ENCODE measurements at regions not wholly inside any gene's neighbourhood (a gene's known extent, or its start where the extent isn't known, plus 50 kb on each side); places are given as distances from the start of the nearest gene placed in this dataset.

DNA sequence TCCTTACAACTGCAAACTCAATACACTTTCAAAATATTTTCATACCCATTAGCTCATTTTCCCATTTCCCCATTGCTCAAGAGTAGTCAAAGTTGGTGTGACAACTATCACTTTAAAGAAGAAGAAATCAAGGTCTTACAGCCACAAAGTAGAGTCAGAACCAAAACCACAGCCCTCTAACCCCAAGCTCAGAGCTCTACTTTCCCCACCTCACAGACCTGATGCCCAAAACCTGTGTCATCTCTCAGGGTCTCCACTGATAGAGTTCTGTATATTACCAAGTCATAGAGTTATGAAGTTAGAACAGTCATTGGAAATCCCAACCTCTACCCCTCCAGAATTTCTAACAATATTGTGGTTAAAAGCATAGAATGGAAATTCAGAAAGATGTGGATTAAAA, 505.8 kb downstream of the RAB28 start:
- no peaks in the 10 kb centered on the region for H3K36me3 ChIP-seq (replicated peaks in 1 of 2; ENCODE audit: control insufficient read depth in 1 of 2, insufficient read depth in 2 of 2, low read length in 2 of 2)
- no peaks in the 10 kb centered on the region for H3K79me2 ChIP-seq (ENCODE audit: insufficient read depth, low read length)
- Mint-ChIP-seq H3K4me1 (no peaks in the 10 kb centered on the region), H3K27me3 (ENCODE audit: low read depth in 3 of 3) (peaks cover 0 to 4% (median 0%) of the 10 kb centered on the region in 3 donors), H3K27ac (no peak overlapping the region), H3K4me3 (no peak overlapping the region), H3K36me3 (no peaks in the 10 kb centered on the region), H3K9me3 (peaks cover 3 to 12% (median 9%) of the 10 kb centered on the region in 7 donors)
- intact Hi-C loops (cut with micrococcal nuclease) = no loop called here
- no peak overlapping the region for H3K4me3 ChIP-seq (replicated peaks in 1 of 3; ENCODE audit: low read depth in 2 of 3, low read length in 3 of 3)
- peaks cover 5 to 19% of the 10 kb centered on the region in 2 donors for H3K9me3 ChIP-seq (replicated peaks in 1 of 2; ENCODE audit: control insufficient read depth in 1 of 2, insufficient read depth in 1 of 2, low read length in 2 of 2)
- TF ChIP-seq CTCF (IDR thresholded peaks at IDR 0.05) = no peak
- no peak overlapping the region for H2AFZ ChIP-seq (ENCODE audit: insufficient read depth, low read depth, low read length, poor library complexity, severe bottlenecking)
- no peak overlapping the region for H3K4me2 ChIP-seq (replicated peaks; ENCODE audit: extremely low read depth, low read length, poor library complexity, severe bottlenecking)
- H3K9ac ChIP-seq (ENCODE audit: insufficient read depth, low read length, poor library complexity, severe bottlenecking) = no peak overlapping the region
- no peak overlapping the region for H3K27ac ChIP-seq (ENCODE audit: low read depth in 1 of 2, low read length in 2 of 2)
- no peaks in the 10 kb centered on the region for H3K4me1 ChIP-seq (ENCODE audit: control insufficient read depth in 1 of 2, insufficient read depth in 2 of 2, low read length in 2 of 2)
- no peaks in the 10 kb centered on the region for H4K20me1 ChIP-seq (ENCODE audit: insufficient read depth, low read length)
- H3K27me3 ChIP-seq (ENCODE audit: control insufficient read depth in 2 of 2, insufficient read depth in 2 of 2, low read length in 2 of 2) = no peaks in the 10 kb centered on the region
- no peak for DNase-seq

- Mint-ChIP-seq H3K4me3 (no peak overlapping the region), H3K27ac (no peak overlapping the region), H3K36me3 (no peaks in the 10 kb centered on the region), H3K27me3 (ENCODE audit: low read depth in 3 of 3) (no peaks in the 10 kb centered on the region), H3K4me1 (no peaks in the 10 kb centered on the region), H3K9me3 (peaks cover 3 to 12% (median 9%) of the 10 kb centered on the region in 7 donors)
- Histone ChIP-seq H3K4me1 (ENCODE audit: control insufficient read depth in 1 of 2, insufficient read depth in 2 of 2, low read length in 2 of 2) (no peaks in the 10 kb centered on the region), H3K27me3 (ENCODE audit: control insufficient read depth in 2 of 2, insufficient read depth in 2 of 2, low read length in 2 of 2) (no peaks in the 10 kb centered on the region), H3K9me3 (replicated peaks in 1 of 2; ENCODE audit: control insufficient read depth in 1 of 2, insufficient read depth in 1 of 2, low read length in 2 of 2) (peaks cover 5 to 13% of the 10 kb centered on the region in 2 donors), H2AFZ (ENCODE audit: insufficient read depth, low read depth, low read length, poor library complexity, severe bottlenecking) (no peak overlapping the region), H3K36me3 (replicated peaks in 1 of 2; ENCODE audit: control insufficient read depth in 1 of 2, insufficient read depth in 2 of 2, low read length in 2 of 2) (no peaks in the 10 kb centered on the region), H3K27ac (ENCODE audit: low read depth in 1 of 2, low read length in 2 of 2) (no peak overlapping the region), H4K20me1 (ENCODE audit: insufficient read depth, low read length) (no peaks in the 10 kb centered on the region), H3K9ac (ENCODE audit: insufficient read depth, low read length, poor library complexity, severe bottlenecking) (no peak overlapping the region), H3K79me2 (ENCODE audit: insufficient read depth, low read length) (no peaks in the 10 kb centered on the region), H3K4me2 (replicated peaks; ENCODE audit: extremely low read depth, low read length, poor library complexity, severe bottlenecking) (no peak overlapping the region), H3K4me3 (replicated peaks in 1 of 3; ENCODE audit: low read depth in 2 of 3, low read length in 3 of 3) (no peak overlapping the region)
- DNase-seq = no peak
- WGBS (ENCODE audit: insufficient coverage) = no CpG with 5 or more reads among the region's 3 CpGs
- intact Hi-C loops (cut with micrococcal nuclease) = no loop called here
- TF ChIP-seq CTCF (IDR thresholded peaks at IDR 0.05) = no peak
Observed at GRCh38 chr4:12975511-12975910, 508.6 kb downstream of the RAB28 start.
